SU-DHL-6 (cell line): ENCODE measurements at regions not wholly inside any gene's neighbourhood (a gene's known extent, or its start where the extent isn't known, plus 50 kb on each side); places are given as distances from the start of the nearest gene placed in this dataset.

Experiments used
- H2AFZ ChIP-seq: fragments of 200-600 bp; sonication (generic); 2 replicates; pipeline ENCODE4 v1.6.1; 2014; ENCODE audit warnings: low read depth, mild to moderate bottlenecking, moderate library complexity, mixed read lengths, antibody characterized with exemption, low read length; ENCODE audit not compliant: severe bottlenecking
- H3F3A ChIP-seq: fragments of 200-600 bp; shearing (Covaris generic); 2 replicates; pipeline ENCODE4 v1.6.0; 2016; ENCODE audit warnings: antibody characterized with exemption, mild to moderate bottlenecking; ENCODE audit not compliant: insufficient read depth
- H3K27ac ChIP-seq: fragments of 200-600 bp; sonication (generic); 2 replicates; pipeline ENCODE4 v1.5.1; 2016; ENCODE audit warnings: low read depth, mild to moderate bottlenecking, low read length, moderate library complexity, mixed read lengths
- H3K27me3 ChIP-seq: fragments of 200-600 bp; sonication (generic), shearing (Covaris generic); 2 replicates; pipeline ENCODE4 v1.6.0; 2014; ENCODE audit warnings: mild to moderate bottlenecking, low read length
- H3K36me3 ChIP-seq: fragments of 200-600 bp; sonication (generic); 2 replicates; pipeline ENCODE4 v1.6.1; 2014; ENCODE audit warnings: mild to moderate bottlenecking, low read length, mixed read lengths
- H3K4me2 ChIP-seq: fragments of 300-600, 200-600 bp; shearing (Covaris generic), sonication (generic); 2 replicates; pipeline ENCODE4 v1.6.0; 2014; ENCODE audit warnings: low read length, low read depth, mild to moderate bottlenecking; ENCODE audit not compliant: poor library complexity, severe bottlenecking
- H3K4me3 ChIP-seq: fragments of 200-600 bp; sonication (generic); 2 replicates; pipeline ENCODE4 v1.5.1; 2014; ENCODE audit warnings: antibody characterized with exemption, low read length, mild to moderate bottlenecking, mixed read lengths; ENCODE audit not compliant: insufficient read depth, poor library complexity, severe bottlenecking
- H3K79me2 ChIP-seq: fragments of 200-600 bp; sonication (generic); 2 replicates; pipeline ENCODE4 v1.6.1; 2014; ENCODE audit warnings: mild to moderate bottlenecking, low read length, moderate library complexity; ENCODE audit not compliant: insufficient read depth
- H3K9ac ChIP-seq: fragments of 200-600 bp; sonication (generic); 2 replicates; pipeline ENCODE4 v1.7.0; 2014; ENCODE audit warnings: mild to moderate bottlenecking, low read length
- H3K9me2 ChIP-seq: fragments of 200-600 bp; sonication (generic); replicated peaks from 2 replicates; pipeline ENCODE4 v1.6.1; 2014; ENCODE audit warnings: low read length; ENCODE audit not compliant: insufficient read depth
- H3K9me3 ChIP-seq: fragments of 200-600 bp; sonication (generic); 2 replicates; pipeline ENCODE4 v1.6.1; 2014; ENCODE audit warnings: low read length, mixed read lengths; ENCODE audit not compliant: insufficient read depth
- H4K20me1 ChIP-seq: fragments of 200-600 bp; sonication (generic); 2 replicates; pipeline ENCODE4 v1.6.1; 2014; ENCODE audit warnings: low read depth, mild to moderate bottlenecking, antibody characterized with exemption, low read length, moderate library complexity, mixed read lengths
- CTCF ChIP-seq: fragments of 200-600 bp; sonication (generic); IDR thresholded peaks from one replicate; pipeline ENCODE4 v1.5.1; 2017; ENCODE audit warnings: antibody characterized with exemption, mild to moderate bottlenecking, low read length, moderate library complexity; ENCODE audit not compliant: insufficient read depth, poor library complexity, severe bottlenecking
- EZH2phosphoT487 ChIP-seq: fragments of 200-600 bp; sonication (generic), shearing (Covaris generic); conservative IDR thresholded peaks from 2 replicates; pipeline ENCODE4 v1.6.1; 2018; ENCODE audit warnings: mild to moderate bottlenecking, antibody characterized with exemption, low read length, moderate library complexity, mixed read lengths

GRCh38 chr10:130257897-130258296, 121.7 kb downstream of the GLRX3 start:
- Histone ChIP-seq H4K20me1 (no peaks in the 10 kb centered on the region), H2AFZ (no peak overlapping the region), H3K27ac (no peak overlapping the region), H3K4me2 (no peak overlapping the region), H3K9me3 (no peaks in the 10 kb centered on the region), H3K4me3 (no peak overlapping the region), H3K79me2 (no peaks in the 10 kb centered on the region), H3K36me3 (no peaks in the 10 kb centered on the region), H3K27me3 (no peaks in the 10 kb centered on the region), H3K9ac (no peak overlapping the region), H3K9me2 (no peaks in the 10 kb centered on the region), H3F3A (no peaks in the 10 kb centered on the region)
- TF ChIP-seq EZH2phosphoT487 (no peak), CTCF (no peak)

DNA sequence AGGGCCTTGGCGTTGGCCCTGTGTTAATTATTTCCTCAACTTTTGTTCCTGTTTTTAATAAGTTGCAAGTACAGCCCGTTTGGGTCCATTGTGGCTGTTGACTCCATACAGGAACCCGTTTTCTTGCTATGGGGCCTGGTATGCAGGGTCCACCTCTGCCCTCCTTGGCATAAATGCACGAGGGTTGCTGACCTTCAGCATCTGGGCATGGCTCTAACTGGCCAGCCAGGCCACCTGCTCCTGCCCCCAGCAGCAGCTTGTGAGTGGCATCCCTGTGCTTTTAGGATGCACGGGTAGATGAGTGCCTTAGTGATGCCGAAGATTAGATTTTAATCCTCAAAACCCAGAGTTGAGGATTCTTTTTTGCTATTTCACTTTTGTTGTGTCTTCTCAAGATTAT, 123.2 kb downstream of the GLRX3 start:
- Histone ChIP-seq H3K27me3 (no peaks in the 10 kb centered on the region), H3K36me3 (no peaks in the 10 kb centered on the region), H3K4me2 (no peak overlapping the region), H3K27ac (no peak overlapping the region), H3K4me3 (no peak overlapping the region), H4K20me1 (no peaks in the 10 kb centered on the region), H3K9me3 (no peaks in the 10 kb centered on the region), H3F3A (no peaks in the 10 kb centered on the region), H3K79me2 (no peaks in the 10 kb centered on the region), H3K9me2 (no peaks in the 10 kb centered on the region), H2AFZ (no peak overlapping the region), H3K9ac (no peak overlapping the region)
- no peak for TF ChIP-seq EZH2phosphoT487
- no peak for TF ChIP-seq CTCF

DNA sequence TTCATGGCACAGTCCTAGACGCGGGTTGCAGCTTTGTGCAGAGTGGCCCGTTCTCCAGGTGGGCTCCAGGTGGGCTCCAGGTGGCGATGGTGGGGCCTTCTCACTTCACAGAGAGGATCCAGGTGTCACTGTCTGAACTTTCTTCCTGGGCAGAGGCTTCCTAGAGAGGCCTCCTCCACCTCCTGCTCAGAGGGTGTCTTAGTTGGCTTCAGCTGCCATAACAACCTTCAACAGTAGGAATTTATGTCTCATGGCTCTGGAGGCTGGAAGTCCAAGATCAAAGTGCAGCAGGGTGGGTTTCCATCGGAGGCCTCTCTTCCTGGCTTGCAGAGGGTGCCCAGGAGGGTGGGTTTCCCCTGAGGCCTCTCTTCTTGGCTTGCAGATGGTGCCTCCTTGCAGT, 125.1 kb downstream of the GLRX3 start:
- H3K4me2 ChIP-seq, result no peak overlapping the region
- TF ChIP-seq EZH2phosphoT487 (no peak), CTCF (no peak)
- H3K9me2 ChIP-seq, result no peaks in the 10 kb centered on the region
- H2AFZ ChIP-seq, result no peak overlapping the region
- H3K79me2 ChIP-seq, result no peaks in the 10 kb centered on the region
- H3F3A ChIP-seq, result no peaks in the 10 kb centered on the region
- H3K4me3 ChIP-seq, result no peak overlapping the region
- no peaks in the 10 kb centered on the region for H3K27me3 ChIP-seq
- H4K20me1 ChIP-seq, result no peaks in the 10 kb centered on the region
- no peaks in the 10 kb centered on the region for H3K36me3 ChIP-seq
- H3K9ac ChIP-seq, result no peak overlapping the region
- no peaks in the 10 kb centered on the region for H3K9me3 ChIP-seq
- H3K27ac ChIP-seq, result no peak overlapping the region

DNA sequence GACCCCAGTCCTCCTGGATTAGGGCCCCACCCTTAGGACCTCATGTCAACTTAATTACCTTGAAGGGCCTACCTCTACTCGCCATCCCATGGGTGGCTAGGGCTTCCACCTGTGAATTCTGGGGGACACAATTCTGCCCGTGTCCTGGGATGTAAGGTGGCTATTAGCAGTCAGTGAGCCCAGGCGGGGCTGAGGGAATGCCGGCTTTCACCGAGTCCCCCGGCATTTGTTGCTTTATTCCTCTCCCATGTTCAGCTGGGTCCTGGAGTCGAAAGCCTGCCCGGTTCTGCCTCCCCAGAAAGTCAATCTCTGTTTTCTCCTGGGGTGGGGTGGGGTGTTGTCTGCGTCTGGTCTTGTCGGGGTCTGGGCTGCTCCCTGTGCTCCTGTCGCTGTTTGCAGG, 125.6 kb downstream of the GLRX3 start:
- H3K9ac ChIP-seq, result no peak overlapping the region
- no peak overlapping the region for H2AFZ ChIP-seq
- H4K20me1 ChIP-seq, result no peaks in the 10 kb centered on the region
- H3K36me3 ChIP-seq, result no peaks in the 10 kb centered on the region
- H3K27ac ChIP-seq, result no peak overlapping the region
- no peaks in the 10 kb centered on the region for H3K27me3 ChIP-seq
- H3K79me2 ChIP-seq, result no peaks in the 10 kb centered on the region
- TF ChIP-seq CTCF (no peak), EZH2phosphoT487 (no peak)
- no peak overlapping the region for H3K4me3 ChIP-seq
- H3F3A ChIP-seq, result no peaks in the 10 kb centered on the region
- no peaks in the 10 kb centered on the region for H3K9me3 ChIP-seq
- no peaks in the 10 kb centered on the region for H3K9me2 ChIP-seq
- no peak overlapping the region for H3K4me2 ChIP-seq
